EH (cell line): ENCODE measurements at regions not wholly inside any gene's neighbourhood (a gene's known extent, or its start where the extent isn't known, plus 50 kb on each side); places are given as distances from the start of the nearest gene placed in this dataset.

Source experiments
- DNase-seq: peaks from one replicate; pipeline ENCODE4 v3.0.0-alpha.2; 2015; ENCODE audit warnings: low read depth

DNA sequence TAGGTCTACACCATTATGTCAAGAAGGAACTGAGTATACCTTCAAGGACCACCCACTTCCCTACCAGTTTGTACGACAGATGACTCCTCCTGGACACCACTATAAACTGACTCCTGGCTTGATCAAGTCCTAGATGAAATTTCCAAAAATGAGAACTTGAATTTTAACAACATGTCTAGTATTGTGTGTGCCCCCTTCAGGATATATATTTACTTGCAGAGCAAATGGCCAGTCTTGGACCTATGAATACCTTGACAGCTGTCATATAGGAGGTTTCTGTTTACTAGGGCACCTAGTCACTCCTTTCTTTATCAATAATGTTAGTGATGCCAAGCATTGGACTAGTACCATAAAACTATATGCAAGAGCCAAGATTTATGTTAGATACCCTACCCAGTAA, 94.1 kb upstream of the TMEM26 start:
- no peak for DNase-seq

DNA sequence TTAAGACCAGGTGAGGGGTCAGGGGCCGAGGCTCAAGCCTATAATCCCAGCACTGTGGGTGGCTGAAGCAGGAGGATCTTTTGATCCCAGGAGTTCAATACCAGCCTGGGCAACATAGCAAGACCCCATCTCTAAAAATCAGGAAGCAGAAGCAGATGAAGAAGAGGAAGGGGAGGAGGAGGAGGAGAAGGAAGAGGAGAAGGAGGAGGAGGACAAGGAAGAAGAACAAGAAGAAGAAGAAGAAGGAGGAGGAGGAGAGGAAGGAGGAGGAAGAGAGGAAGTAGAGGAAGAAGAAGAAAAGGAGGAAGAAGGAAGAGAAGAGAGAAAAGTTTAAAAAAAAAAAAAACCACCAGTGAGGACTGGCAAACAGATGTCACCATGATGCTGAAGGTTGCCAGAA, 92.0 kb upstream of the TMEM26 start:
- no peak for DNase-seq

GRCh38 chr10:61543831-61544230, 90.7 kb upstream of the TMEM26 start:
- DNase-seq, result no peak

DNA sequence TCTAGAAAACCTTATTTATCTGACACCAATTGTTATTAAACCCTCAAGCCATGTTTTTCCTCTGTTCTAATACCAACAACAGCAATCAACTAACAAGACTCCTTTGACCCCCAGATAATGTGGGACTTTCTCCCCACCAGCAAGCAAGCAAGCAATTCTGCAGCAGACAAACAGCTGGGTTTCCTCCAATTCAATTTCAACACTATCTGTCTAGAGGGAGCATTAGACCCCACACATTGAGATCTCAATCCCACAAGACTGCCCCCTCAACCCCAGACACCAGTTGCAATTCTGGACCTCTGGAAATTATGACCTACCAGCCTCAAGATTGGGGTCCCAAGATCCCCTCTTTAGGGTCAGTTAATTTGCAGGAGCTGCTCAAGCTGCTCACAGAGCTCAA, 89.4 kb upstream of the TMEM26 start:
- no peak for DNase-seq

DNA sequence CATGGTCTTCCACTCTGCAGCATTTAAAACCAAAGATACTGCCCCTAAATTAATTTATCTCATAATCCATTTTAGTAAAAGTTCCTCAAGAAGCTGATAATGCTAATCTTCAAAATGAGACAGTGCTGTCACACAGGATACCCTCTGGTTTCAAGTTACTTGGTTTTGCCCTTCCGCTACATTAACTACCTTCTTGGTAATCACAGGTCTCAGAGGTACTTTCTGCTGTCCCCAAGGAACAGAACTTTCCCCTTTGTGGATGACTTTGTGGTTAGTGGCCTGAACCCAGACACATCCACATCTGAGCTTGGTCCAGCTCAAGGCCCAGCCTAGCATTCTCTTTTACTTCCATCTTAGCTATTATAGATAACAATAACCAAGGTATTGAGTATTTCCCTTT, 88.8 kb upstream of the TMEM26 start:
- DNase-seq, result no peak

DNA sequence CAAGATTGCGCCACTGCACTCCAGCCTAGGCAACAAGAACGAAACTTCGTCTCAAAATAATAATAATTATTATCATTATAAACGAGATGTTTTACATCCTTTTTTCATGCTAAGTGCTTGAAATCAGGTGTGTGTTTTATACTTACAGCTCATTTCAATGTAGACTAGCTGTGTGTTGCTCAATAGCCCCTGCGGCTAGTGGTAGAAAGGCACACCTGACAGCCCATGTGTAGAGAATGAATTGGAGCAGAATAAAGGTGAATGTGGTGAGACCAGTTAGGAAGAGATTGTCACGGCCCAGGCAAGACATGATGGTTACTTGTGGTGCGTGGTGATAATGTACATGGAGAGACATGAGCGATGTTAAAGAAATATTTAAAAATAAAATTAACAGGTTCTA, 86.7 kb upstream of the TMEM26 start:
- DNase-seq, result no peak

DNA sequence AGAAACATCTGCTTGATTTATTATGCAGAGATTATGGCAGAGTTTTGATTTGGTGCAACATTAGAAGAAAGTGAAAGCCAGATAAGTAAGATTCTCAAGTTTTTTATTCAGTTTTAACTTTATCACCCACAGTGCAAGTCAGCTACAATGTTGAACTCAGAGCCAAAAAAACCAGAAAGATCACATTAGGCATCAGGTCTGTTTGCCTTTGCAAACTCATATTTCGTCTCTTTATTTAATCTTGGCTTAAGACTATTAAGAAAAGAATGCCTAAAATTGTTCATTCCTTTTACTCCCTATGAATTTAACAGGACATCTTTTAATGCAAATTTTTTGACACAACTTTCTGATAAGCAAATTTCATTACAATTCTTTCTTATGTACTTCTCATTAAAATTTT, 76.0 kb upstream of the TMEM26 start:
- DNase-seq, result no peak

DNA sequence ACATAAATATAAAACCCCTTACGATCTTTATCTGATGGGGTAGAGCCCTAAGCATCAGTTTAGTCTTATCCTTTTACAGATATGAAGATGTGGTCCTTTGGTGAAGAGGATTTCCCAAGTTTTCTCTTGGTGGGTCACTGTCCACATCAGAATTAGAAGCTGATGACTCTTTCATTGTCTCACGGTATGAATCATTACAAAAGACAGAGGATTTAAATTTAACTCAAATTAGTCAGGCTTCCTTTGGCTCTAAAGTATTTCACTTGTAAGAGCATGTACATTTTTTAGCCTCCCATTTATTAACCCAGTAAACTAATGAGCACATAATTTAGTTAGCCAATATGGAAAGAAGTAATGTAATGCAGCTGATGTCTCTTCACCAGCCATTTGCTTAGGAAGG, 49.9 kb upstream of the TMEM26 start:
- peak; percentile 87 for DNase-seq
